ENCODE measurements at regions not wholly inside any gene's neighbourhood (a gene's known extent, or its start where the extent isn't known, plus 50 kb on each side); places are given as distances from the start of the nearest gene placed in this dataset.

- H3K27ac ChIP-seq (ENCODE audit: insufficient read depth, low read length) = no peak overlapping the region
- H2AFZ ChIP-seq (ENCODE audit: low read length) = no peak overlapping the region
- no peaks in the 10 kb centered on the region for H3K79me2 ChIP-seq (ENCODE audit: control insufficient read depth, insufficient read depth, low read length)
- no peaks in the 10 kb centered on the region for H3K4me1 ChIP-seq (ENCODE audit: control insufficient read depth, extremely low read depth, insufficient read depth, low read length)
- no peak overlapping the region for H3K9ac ChIP-seq (ENCODE audit: insufficient read depth, low read length)
- TF ChIP-seq CTCF (conservative IDR thresholded peaks at IDR 0.05 in 1 of 2, IDR thresholded peaks at IDR 0.05 in 1 of 2; ENCODE audit: low read depth in 1 of 2, low read length in 2 of 2) (no peak), EZH2 (IDR thresholded peaks at IDR 0.05; ENCODE audit: low read length, missing control alignments) (no peak)
- H3K4me2 ChIP-seq (ENCODE audit: extremely low read depth, insufficient read depth, low read length) = no peak overlapping the region
- H3K9me3 ChIP-seq (ENCODE audit: control insufficient read depth, insufficient read depth, low read depth, low read length) = no peaks in the 10 kb centered on the region
- no peaks in the 10 kb centered on the region for H3K27me3 ChIP-seq (ENCODE audit: control insufficient read depth, insufficient read depth, low read length)
- H4K20me1 ChIP-seq (ENCODE audit: control insufficient read depth, extremely low read depth, insufficient read depth, low read length) = no peaks in the 10 kb centered on the region
- H3K4me3 ChIP-seq (replicated peaks in 1 of 4; ENCODE audit: control extremely low read depth in 1 of 4, insufficient read depth in 1 of 4, low read depth in 3 of 4, low read length in 4 of 4) = no peak overlapping the region
- no peaks in the 10 kb centered on the region for H3K36me3 ChIP-seq (ENCODE audit: control insufficient read depth, insufficient read depth, low read length)
- DNase-seq (ENCODE audit: low read depth in 2 of 2) = peak in 1 of 2 donors; percentile 30
These were observed 673.9 kb upstream of the ANKRD30A start for GRCh38 chr10:36451391-36451970.

GRCh38 chr10:36450380-36450779 is 675.0 kb upstream of the ANKRD30A start:
- H3K4me1 ChIP-seq (ENCODE audit: control insufficient read depth, extremely low read depth, insufficient read depth, low read length) = no peaks in the 10 kb centered on the region
- H2AFZ ChIP-seq (ENCODE audit: low read length) = peak overlapping the region; percentile 23
- no peaks in the 10 kb centered on the region for H3K79me2 ChIP-seq (ENCODE audit: control insufficient read depth, insufficient read depth, low read length)
- H4K20me1 ChIP-seq (ENCODE audit: control insufficient read depth, extremely low read depth, insufficient read depth, low read length) = no peaks in the 10 kb centered on the region
- no peak overlapping the region for H3K27ac ChIP-seq (ENCODE audit: insufficient read depth, low read length)
- no peaks in the 10 kb centered on the region for H3K9me3 ChIP-seq (ENCODE audit: control insufficient read depth, insufficient read depth, low read depth, low read length)
- H3K27me3 ChIP-seq (ENCODE audit: control insufficient read depth, insufficient read depth, low read length) = no peaks in the 10 kb centered on the region
- TF ChIP-seq CTCF (conservative IDR thresholded peaks at IDR 0.05 in 1 of 2, IDR thresholded peaks at IDR 0.05 in 1 of 2; ENCODE audit: low read depth in 1 of 2, low read length in 2 of 2) = no peak
- TF ChIP-seq EZH2 (IDR thresholded peaks at IDR 0.05; ENCODE audit: low read length, missing control alignments) = no peak
- peak; percentile 5 to 87 for DNase-seq (ENCODE audit: low read depth in 2 of 2)
- peak overlapping the region in 1 of 4 experiments; percentile 15 for H3K4me3 ChIP-seq (replicated peaks in 1 of 4; ENCODE audit: control extremely low read depth in 1 of 4, insufficient read depth in 1 of 4, low read depth in 3 of 4, low read length in 4 of 4)
- peak overlapping the region; percentile 28 for H3K4me2 ChIP-seq (ENCODE audit: extremely low read depth, insufficient read depth, low read length)
- H3K9ac ChIP-seq (ENCODE audit: insufficient read depth, low read length) = no peak overlapping the region
- no peaks in the 10 kb centered on the region for H3K36me3 ChIP-seq (ENCODE audit: control insufficient read depth, insufficient read depth, low read length)

GRCh38 chr10:36448760-36449691 is 676.4 kb upstream of the ANKRD30A start:
- H3K27me3 ChIP-seq (ENCODE audit: control insufficient read depth, insufficient read depth, low read length) = no peaks in the 10 kb centered on the region
- DNase-seq (ENCODE audit: low read depth in 2 of 2) = peak; percentile 21 to 25
- no peak overlapping the region for H3K27ac ChIP-seq (ENCODE audit: insufficient read depth, low read length)
- H4K20me1 ChIP-seq (ENCODE audit: control insufficient read depth, extremely low read depth, insufficient read depth, low read length) = no peaks in the 10 kb centered on the region
- no peaks in the 10 kb centered on the region for H3K36me3 ChIP-seq (ENCODE audit: control insufficient read depth, insufficient read depth, low read length)
- no peaks in the 10 kb centered on the region for H3K4me1 ChIP-seq (ENCODE audit: control insufficient read depth, extremely low read depth, insufficient read depth, low read length)
- H2AFZ ChIP-seq (ENCODE audit: low read length) = no peak overlapping the region
- no peaks in the 10 kb centered on the region for H3K9me3 ChIP-seq (ENCODE audit: control insufficient read depth, insufficient read depth, low read depth, low read length)
- H3K4me2 ChIP-seq (ENCODE audit: extremely low read depth, insufficient read depth, low read length) = no peak overlapping the region
- no peak overlapping the region for H3K9ac ChIP-seq (ENCODE audit: insufficient read depth, low read length)
- no peaks in the 10 kb centered on the region for H3K79me2 ChIP-seq (ENCODE audit: control insufficient read depth, insufficient read depth, low read length)
- TF ChIP-seq EZH2 (IDR thresholded peaks at IDR 0.05; ENCODE audit: low read length, missing control alignments) = no peak
- no peak for TF ChIP-seq CTCF (conservative IDR thresholded peaks at IDR 0.05 in 1 of 2, IDR thresholded peaks at IDR 0.05 in 1 of 2; ENCODE audit: low read depth in 1 of 2, low read length in 2 of 2)
- no peak overlapping the region for H3K4me3 ChIP-seq (replicated peaks in 1 of 4; ENCODE audit: control extremely low read depth in 1 of 4, insufficient read depth in 1 of 4, low read depth in 3 of 4, low read length in 4 of 4)

Measured in fibroblast of lung (primary cell).